ENCODE measurements at regions not wholly inside any gene's neighbourhood (a gene's known extent, or its start where the extent isn't known, plus 50 kb on each side); places are given as distances from the start of the nearest gene placed in this dataset.
"Not testable (repeated sequence)": the region's sequence is repeated elsewhere in the genome, so short reads cannot be mapped to it uniquely, and the experiment has no call there.

- no peak for ATAC-seq
Observed at GRCh38 chr4:164229255-164229654, 524.7 kb upstream of the SMIM31 start.

GRCh38 chr4:164239433-164239832, 514.5 kb upstream of the SMIM31 start:
- ATAC-seq = no peak

DNA sequence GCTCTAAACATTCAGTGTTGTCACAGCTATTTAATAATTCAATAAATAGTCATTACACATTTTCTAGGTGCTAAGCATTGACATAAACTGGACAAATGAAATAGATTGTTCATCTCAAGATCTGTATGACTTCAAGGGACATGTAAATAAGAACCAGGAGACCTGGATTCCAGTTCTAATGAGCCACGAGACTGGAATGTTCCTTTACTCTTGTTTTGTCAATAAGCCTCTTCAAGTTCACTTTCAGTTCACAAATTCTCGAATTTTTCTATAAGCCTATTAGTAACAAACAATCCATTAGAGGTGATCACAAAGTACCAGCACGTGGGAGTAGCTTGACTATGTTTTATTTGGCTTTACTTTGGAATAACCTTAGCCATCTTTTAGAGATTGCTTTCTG, 514.0 kb upstream of the SMIM31 start:
- ATAC-seq = no peak

- ATAC-seq = no peak
Observed at GRCh38 chr4:164251257-164251656, 502.7 kb upstream of the SMIM31 start.

DNA sequence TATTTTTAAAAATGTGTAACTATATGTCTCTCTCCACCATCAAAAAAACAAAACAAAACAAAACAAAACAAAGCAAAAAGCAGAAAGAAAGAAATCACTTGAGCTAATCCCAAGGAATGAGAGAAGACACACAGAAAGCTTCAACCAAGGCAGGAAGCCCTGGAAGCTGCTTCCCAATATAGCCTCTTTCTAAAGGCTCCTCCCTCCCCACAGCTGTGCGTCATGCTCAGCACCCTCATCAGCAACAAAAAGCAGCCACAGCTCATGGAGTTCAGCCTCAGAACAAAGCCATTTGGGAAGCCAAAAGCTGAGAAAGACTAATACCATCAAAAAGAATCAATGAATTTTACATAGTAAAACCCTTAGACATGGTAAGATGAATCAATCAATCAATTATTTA, 501.6 kb upstream of the SMIM31 start:
- ATAC-seq = no peak

- no peak for ATAC-seq
Observed at GRCh38 chr4:164261831-164262230, 492.1 kb upstream of the SMIM31 start.

DNA sequence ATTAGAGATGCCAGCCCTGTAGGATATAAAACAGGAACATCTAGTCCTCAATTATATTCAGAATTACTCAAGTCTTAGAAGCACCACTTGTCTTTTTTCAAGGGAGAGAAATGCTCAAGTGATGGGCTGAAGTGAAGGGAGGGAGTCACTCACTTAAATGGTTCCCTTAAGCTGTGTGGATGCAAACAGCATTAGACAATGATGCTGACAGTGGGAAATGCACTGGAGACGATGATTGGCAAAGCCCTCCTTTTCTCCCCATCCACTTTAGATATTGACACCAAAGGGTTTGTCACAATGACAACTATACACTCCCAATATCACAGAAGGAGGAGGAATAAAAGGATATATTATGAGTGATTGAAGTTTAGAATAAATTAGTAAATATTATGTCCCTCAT, 491.4 kb upstream of the SMIM31 start:
- not testable (repeated sequence) for ATAC-seq

DNA sequence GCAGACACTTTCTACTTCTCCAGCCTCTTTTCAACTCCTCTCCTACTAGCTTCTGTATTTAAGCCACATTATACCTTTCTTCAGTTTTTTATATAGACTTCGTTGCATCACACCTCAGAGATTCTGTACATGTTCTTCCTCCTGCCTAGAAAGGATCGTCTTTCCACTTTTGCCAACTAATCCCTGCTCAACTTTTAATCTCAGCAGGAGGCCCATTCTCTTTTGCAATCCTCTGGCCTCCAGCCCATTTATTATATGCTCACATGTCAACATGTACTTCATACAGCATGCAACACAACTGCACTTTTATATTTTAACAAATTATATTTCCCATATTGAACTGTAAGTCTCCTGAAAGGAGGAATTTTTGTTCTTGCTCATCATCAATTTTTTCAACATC, 476.5 kb upstream of the SMIM31 start:
- ATAC-seq = not testable (repeated sequence)

DNA sequence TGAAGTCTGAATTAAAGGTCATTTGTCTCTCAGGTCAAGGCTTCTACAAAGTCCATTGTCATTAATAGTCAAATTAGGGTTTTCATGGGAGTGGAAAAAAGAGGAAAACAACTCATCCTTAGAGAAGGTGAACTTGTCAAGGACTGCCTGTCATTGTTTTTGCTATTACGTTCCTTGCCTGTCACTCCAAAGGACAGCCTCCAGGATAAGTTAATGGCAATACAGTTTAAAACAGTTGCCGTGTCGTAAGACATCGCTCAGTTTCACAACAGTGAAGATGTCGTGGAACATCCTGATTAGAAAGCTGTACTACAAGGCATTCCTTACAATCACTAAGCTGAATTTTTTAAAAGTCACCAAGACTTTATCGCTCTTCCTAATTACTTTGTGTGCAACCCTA, 466.8 kb upstream of the SMIM31 start:
- no peak for ATAC-seq

DNA sequence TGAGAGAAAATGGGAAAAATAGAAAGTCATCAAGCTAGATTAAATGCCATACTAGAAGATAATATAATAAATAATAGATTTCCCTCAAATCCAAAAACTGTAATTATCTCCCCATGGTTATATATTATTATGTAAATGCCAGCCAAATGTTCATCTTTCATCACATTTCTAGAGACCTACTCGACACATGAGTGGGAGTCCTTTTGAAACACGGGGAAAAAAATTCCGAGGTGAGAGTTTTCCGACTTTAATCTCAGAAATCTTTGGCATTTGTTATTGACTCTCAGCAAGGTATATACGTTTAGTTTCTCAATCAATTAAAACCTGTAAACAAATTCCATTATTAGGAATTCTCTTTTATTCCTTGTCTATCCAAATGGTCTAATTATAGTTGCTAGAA, 465.4 kb upstream of the SMIM31 start:
- ATAC-seq = no peak

DNA sequence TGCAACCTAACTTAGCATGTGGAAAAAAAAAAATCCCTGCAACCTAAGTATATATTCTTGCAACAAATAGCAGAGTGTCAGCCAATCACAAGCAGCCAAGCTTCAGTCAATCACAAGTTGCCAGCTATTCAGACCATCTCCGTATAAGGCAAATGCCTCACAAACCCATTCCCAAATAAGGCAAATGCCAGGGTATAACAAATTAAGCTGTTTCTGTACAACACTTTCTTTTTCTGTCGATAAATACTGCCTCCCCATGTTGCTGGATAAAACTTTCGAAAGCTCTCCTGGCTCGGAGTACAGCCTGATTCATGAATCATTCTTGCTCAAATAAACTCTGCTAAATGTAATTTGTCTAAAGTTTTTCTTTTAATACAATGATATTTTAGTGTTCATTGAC, 460.7 kb upstream of the SMIM31 start:
- ATAC-seq = no peak

DNA sequence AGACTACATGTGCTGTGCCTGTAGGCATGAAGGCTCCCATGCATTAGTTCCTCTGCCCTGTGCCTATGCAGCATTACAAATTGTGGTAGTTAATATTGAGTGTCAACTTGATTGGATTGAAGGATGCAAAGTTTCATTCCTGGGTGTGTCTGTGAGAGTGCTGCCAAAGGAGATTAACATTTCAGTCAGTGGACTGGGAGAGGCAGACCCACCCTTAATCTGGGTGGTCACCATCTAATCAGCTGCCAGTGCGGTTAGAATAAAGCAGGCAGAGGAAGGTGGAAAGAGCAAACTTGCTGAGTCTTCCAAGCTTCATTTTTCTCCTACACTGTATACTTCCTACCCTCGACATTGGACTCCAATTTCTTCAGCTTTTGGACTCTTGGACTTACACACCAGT, 460.2 kb upstream of the SMIM31 start:
- no peak for ATAC-seq

- no peak for ATAC-seq
Observed at GRCh38 chr4:164301430-164301829, 452.5 kb upstream of the SMIM31 start.

DNA sequence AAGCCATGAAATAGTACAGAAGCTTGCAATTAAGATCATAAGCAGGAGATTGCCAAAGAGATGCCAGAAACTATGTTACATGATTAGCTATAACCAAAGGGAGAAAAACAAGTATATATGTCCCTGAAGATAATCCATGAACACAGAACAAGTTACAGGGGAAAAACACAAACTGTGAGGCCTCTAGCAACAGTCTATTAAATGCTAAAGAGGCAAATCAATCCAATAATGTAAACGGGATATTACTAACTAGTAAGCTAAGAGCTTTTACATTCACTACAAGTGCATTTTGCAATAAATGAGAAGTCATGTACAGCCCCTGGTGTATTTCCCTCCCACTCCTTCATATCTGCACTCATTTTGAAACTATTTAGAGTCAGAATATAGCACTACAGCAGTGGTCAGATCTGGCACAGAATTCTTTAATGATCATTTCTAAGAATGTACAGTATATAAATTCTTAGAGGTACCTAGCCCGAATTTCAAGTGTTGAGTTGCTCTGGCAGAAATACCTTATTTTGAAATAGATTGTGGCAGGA, 449.8 kb upstream of the SMIM31 start:
- no peak for ATAC-seq

DNA sequence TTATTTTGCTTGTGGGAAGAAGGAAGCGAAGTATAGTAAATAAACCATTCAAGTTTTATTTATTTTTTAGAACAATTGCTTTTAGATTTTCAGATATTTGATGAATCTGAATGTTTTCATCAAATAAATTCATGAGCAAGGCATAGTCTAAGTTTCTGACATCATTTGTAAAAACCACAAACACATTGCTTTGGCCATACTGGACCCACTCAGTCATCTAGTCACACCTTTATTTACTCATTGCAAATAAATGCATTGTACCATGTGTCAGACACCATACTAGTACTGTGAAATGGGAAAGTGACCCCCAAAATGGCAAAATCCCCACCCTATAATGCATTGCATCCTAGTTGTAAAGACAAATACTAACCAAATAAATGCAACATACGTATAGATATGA, 449.1 kb upstream of the SMIM31 start:
- ATAC-seq = no peak

DNA sequence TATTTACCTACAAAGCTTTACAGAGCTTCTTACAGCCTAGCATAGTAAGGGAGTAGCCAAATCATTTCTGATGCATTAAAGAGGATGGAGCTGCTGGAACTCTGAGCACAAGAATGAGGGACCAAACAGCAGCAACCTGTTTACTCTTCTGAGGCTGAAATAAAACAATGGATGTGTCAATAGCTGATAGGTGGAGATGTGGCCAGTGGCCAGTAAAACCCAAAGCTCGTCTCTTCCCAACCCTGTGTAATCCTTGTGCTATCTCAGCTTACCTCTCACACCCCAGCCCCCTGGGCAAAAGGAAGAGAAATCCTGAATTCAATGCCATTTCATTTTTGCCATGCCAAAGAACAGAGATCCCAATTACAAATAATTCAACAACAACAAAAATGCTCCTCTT, 446.7 kb upstream of the SMIM31 start:
- ATAC-seq = no peak

- no peak for ATAC-seq
Observed at GRCh38 chr4:164312671-164313070, 441.3 kb upstream of the SMIM31 start.

GRCh38 chr4:164313853-164314252, 440.1 kb upstream of the SMIM31 start:
- no peak for ATAC-seq

DNA sequence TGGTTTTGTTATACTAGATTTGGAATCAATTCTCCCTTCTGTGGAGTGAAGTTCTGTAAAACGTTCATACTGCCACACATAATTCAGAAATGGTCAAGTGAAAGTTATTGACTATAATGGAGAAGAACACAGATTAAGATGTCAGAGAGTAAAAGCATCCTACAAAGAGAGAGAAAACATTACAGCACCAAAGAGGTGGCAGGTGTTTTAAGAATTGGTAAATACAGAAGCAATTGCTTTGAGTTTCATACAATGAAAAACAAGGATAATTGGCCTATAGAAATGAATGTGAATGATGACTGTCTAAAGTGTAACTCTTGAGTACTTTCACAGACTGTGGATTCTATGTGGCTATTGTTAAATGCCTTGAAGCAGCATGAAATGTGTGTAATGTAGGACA, 435.6 kb upstream of the SMIM31 start:
- ATAC-seq = no peak

- no peak for ATAC-seq
Observed at GRCh38 chr4:164319688-164320087, 434.2 kb upstream of the SMIM31 start.

GRCh38 chr4:164320847-164321246, 433.1 kb upstream of the SMIM31 start:
- no peak for ATAC-seq

DNA sequence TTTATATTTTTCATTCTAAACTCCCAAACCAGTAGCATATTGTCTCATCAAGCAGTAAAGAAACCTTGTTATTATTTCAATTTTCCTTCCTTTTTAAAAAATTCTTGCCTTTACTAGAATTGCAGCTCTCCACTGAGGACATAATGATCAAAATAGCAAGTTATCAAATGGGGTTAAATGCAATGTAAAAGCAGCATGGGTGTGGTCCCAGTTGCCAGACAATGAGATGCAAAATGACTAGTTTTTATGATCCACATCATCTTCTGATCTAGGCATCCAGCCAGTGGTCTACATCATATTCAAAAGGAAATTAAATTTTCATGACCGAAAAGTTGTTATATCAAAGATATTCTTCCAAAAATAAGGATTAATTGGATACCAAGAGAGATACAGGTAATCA, 427.9 kb upstream of the SMIM31 start:
- ATAC-seq = no peak

GRCh38 chr4:164337219-164337944, 416.5 kb upstream of the SMIM31 start:
- no peak for ATAC-seq

DNA sequence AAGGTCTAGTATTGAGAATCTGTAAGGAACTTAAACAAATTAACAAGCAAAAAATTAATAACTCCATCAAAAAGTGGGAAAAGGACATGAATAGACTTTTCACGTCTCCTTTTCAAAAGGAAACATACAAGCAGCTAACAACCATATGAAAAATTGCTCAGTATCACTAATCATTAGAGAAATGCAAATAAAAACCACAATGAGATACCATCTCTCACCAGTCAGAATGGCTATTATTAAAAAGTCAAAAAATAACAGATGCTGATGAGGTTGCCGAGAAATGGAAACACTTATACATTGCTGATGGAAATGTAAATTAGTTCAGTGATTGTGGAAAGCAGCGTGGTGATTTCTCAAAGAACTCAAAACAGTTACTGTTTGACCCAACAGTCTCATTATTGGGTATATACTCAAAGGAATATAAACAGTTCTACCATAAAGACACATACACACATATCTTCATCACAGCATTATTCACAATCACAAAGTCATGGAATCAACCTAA, 410.4 kb upstream of the SMIM31 start:
- ATAC-seq = no peak

- no peak for ATAC-seq
Observed at GRCh38 chr4:164345756-164346155, 408.2 kb upstream of the SMIM31 start.

All from esophagus mucosa (tissue), 1 donor.